ENCODE measurements at regions not wholly inside any gene's neighbourhood (a gene's known extent, or its start where the extent isn't known, plus 50 kb on each side); places are given as distances from the start of the nearest gene placed in this dataset.

GRCh38 chr7:17131983-17132655 lies 166.3 kb upstream of the AHR start:
- TF ChIP-seq, protein P1, sequence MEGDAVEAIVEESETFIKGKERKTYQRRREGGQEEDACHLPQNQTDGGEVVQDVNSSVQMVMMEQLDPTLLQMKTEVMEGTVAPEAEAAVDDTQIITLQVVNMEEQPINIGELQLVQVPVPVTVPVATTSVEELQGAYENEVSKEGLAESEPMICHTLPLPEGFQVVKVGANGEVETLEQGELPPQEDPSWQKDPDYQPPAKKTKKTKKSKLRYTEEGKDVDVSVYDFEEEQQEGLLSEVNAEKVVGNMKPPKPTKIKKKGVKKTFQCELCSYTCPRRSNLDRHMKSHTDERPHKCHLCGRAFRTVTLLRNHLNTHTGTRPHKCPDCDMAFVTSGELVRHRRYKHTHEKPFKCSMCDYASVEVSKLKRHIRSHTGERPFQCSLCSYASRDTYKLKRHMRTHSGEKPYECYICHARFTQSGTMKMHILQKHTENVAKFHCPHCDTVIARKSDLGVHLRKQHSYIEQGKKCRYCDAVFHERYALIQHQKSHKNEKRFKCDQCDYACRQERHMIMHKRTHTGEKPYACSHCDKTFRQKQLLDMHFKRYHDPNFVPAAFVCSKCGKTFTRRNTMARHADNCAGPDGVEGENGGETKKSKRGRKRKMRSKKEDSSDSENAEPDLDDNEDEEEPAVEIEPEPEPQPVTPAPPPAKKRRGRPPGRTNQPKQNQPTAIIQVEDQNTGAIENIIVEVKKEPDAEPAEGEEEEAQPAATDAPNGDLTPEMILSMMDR (IDR thresholded peaks at IDR 0.05 in 2 of 3, conservative IDR thresholded peaks at IDR 0.05 in 1 of 3; ENCODE audit: control insufficient read depth in 2 of 3, extremely low read depth in 1 of 3, insufficient read depth in 1 of 3, low read depth in 3 of 3, low read length in 3 of 3): no peak
- no peak for TF ChIP-seq TCF12 (IDR thresholded peaks at IDR 0.05; ENCODE audit: low read depth, low read length)
